ENCODE measurements at regions not wholly inside any gene's neighbourhood (a gene's known extent, or its start where the extent isn't known, plus 50 kb on each side); places are given as distances from the start of the nearest gene placed in this dataset.

DNA sequence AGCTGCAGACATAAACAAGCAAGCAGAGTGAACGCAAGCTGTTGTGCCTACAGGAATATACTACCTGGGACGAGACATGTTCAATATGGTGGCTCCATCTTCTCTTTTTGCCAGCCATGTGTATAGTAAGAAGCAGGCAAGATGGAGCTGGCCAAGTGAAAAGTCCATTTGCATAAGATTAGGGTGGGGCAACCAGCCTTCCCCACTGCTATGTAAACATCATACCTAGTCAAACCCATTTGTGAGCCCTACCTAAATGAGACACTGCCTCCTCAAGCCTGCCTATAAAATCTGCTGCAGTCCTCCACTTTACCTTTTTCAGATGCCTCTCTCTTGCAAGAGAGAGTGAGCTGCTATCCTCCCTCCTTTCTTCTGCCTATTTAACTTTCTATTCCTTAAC, 370.1 kb upstream of the PMFBP1 start:
- no peak overlapping the region for H3K27ac ChIP-seq (ENCODE audit: extremely low read depth, low read depth, low read length)
- H3K4me3 ChIP-seq (ENCODE audit: low read depth, low read length): no peak overlapping the region
- no peaks in the 10 kb centered on the region for H3K4me1 ChIP-seq (ENCODE audit: control insufficient read depth, insufficient read depth, low read length)
- ChIA-PET CTCF (no interaction called here), POLR2A (no interaction called here)
- no peaks in the 10 kb centered on the region for H3K36me3 ChIP-seq (ENCODE audit: control insufficient read depth in 2 of 2, insufficient read depth in 1 of 2, low read length in 2 of 2)
- TF ChIP-seq ZNF623 (tag by site-specific recombination; IDR thresholded peaks at IDR 0.05) (no peak), ZNF394 (tag by site-specific recombination; IDR thresholded peaks at IDR 0.05; ENCODE audit: borderline replicate concordance) (no peak), ZNF248 (tag by site-specific recombination; IDR thresholded peaks at IDR 0.05) (no peak), ZNF549 (tag by site-specific recombination; IDR thresholded peaks at IDR 0.05) (no peak), ZFP41 (tag by site-specific recombination; IDR thresholded peaks at IDR 0.05; ENCODE audit: borderline replicate concordance) (no peak), ZNF202 (tag by site-specific recombination; IDR thresholded peaks at IDR 0.05; ENCODE audit: borderline replicate concordance) (no peak), ZNF221 (tag by site-specific recombination; IDR thresholded peaks at IDR 0.05; ENCODE audit: borderline replicate concordance) (no peak), BCL11B (tag by site-specific recombination; IDR thresholded peaks at IDR 0.05; ENCODE audit: low read depth) (no peak), ZBTB26 (tag by site-specific recombination; optimal IDR thresholded peaks at IDR 0.05) (no peak), ZNF292 (tag by site-specific recombination; IDR thresholded peaks at IDR 0.05; ENCODE audit: borderline replicate concordance, low read depth) (no peak), WT1 (tag by site-specific recombination; IDR thresholded peaks at IDR 0.05) (no peak), OSR2 (tag by site-specific recombination; IDR thresholded peaks at IDR 0.05) (no peak), OVOL3 (tag by site-specific recombination; IDR thresholded peaks at IDR 0.05) (no peak), ZNF558 (tag by site-specific recombination; IDR thresholded peaks at IDR 0.05) (no peak), ZNF664 (tag by site-specific recombination; IDR thresholded peaks at IDR 0.05) (no peak), ZEB2 (tag by site-specific recombination; IDR thresholded peaks at IDR 0.05) (no peak), ZBTB7A (tag by site-specific recombination; IDR thresholded peaks at IDR 0.05; ENCODE audit: low read depth) (no peak), ZNF670 (tag by site-specific recombination; IDR thresholded peaks at IDR 0.05; ENCODE audit: low read depth) (no peak)
- TF ChIP-seq, protein P1, sequence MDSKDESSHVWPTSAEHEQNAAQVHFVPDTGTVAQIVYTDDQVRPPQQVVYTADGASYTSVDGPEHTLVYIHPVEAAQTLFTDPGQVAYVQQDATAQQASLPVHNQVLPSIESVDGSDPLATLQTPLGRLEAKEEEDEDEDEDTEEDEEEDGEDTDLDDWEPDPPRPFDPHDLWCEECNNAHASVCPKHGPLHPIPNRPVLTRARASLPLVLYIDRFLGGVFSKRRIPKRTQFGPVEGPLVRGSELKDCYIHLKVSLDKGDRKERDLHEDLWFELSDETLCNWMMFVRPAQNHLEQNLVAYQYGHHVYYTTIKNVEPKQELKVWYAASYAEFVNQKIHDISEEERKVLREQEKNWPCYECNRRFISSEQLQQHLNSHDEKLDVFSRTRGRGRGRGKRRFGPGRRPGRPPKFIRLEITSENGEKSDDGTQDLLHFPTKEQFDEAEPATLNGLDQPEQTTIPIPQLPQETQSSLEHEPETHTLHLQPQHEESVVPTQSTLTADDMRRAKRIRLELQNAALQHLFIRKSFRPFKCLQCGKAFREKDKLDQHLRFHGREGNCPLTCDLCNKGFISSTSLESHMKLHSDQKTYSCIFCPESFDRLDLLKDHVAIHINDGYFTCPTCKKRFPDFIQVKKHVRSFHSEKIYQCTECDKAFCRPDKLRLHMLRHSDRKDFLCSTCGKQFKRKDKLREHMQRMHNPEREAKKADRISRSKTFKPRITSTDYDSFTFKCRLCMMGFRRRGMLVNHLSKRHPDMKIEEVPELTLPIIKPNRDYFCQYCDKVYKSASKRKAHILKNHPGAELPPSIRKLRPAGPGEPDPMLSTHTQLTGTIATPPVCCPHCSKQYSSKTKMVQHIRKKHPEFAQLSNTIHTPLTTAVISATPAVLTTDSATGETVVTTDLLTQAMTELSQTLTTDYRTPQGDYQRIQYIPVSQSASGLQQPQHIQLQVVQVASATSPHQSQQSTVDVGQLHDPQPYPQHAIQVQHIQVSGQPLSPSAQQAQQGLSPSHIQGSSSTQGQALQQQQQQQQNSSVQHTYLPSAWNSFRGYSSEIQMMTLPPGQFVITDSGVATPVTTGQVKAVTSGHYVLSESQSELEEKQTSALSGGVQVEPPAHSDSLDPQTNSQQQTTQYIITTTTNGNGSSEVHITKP (tag by site-specific recombination; IDR thresholded peaks at IDR 0.05): no peak
- no peaks in the 10 kb centered on the region for H3K9me3 ChIP-seq (ENCODE audit: control insufficient read depth, insufficient read depth, low read depth, low read length)

DNA sequence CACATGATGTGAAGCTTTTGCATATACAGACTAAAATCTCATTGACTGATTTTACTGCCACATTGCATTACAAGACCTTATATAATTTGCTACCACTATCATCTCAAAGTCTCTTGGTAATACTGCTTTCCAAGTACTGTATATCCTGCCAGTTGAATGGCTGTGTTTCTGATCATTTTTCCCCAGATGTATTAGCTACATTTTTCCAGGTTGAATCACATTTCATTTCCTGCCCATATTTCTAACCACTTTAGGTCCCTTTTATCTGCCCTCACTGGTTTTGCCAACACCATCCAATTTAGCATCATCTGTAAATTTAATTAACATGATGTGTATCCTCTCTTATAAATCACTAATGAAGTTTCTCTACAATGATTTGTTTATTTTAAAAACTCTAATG, 365.7 kb upstream of the PMFBP1 start:
- ChIA-PET CTCF (no interaction called here), POLR2A (no interaction called here)
- H3K36me3 ChIP-seq (ENCODE audit: control insufficient read depth in 2 of 2, insufficient read depth in 1 of 2, low read length in 2 of 2): no peaks in the 10 kb centered on the region
- H3K4me3 ChIP-seq (ENCODE audit: low read depth, low read length): no peak overlapping the region
- H3K9me3 ChIP-seq (ENCODE audit: control insufficient read depth, insufficient read depth, low read depth, low read length): no peaks in the 10 kb centered on the region
- H3K4me1 ChIP-seq (ENCODE audit: control insufficient read depth, insufficient read depth, low read length): no peaks in the 10 kb centered on the region
- no peak overlapping the region for H3K27ac ChIP-seq (ENCODE audit: extremely low read depth, low read depth, low read length)
- TF ChIP-seq ZNF560 (tag by site-specific recombination; IDR thresholded peaks at IDR 0.05; ENCODE audit: borderline replicate concordance) (no peak), ZBTB7A (tag by site-specific recombination; IDR thresholded peaks at IDR 0.05; ENCODE audit: low read depth) (no peak), ZBTB8A (tag by site-specific recombination; IDR thresholded peaks at IDR 0.05) (no peak), SETDB1 (IDR thresholded peaks at IDR 0.05; ENCODE audit: insufficient read length, low read length) (no peak), ZNF677 (tag by site-specific recombination; IDR thresholded peaks at IDR 0.05) (no peak), ZBTB21 (tag by site-specific recombination; IDR thresholded peaks at IDR 0.05) (no peak), KLF17 (tag by site-specific recombination; IDR thresholded peaks at IDR 0.05) (no peak), ZNF416 (tag by site-specific recombination; IDR thresholded peaks at IDR 0.05) (no peak), ZNF292 (tag by site-specific recombination; IDR thresholded peaks at IDR 0.05; ENCODE audit: borderline replicate concordance, low read depth) (no peak), ZNF366 (tag by site-specific recombination; conservative IDR thresholded peaks at IDR 0.05) (no peak), ZNF501 (tag by site-specific recombination; IDR thresholded peaks at IDR 0.05) (no peak), ZIC2 (tag by site-specific recombination; IDR thresholded peaks at IDR 0.05) (no peak), ZNF600 (tag by site-specific recombination; IDR thresholded peaks at IDR 0.05) (no peak), ZNF223 (tag by site-specific recombination; IDR thresholded peaks at IDR 0.05) (no peak)
- TF ChIP-seq, protein P2, sequence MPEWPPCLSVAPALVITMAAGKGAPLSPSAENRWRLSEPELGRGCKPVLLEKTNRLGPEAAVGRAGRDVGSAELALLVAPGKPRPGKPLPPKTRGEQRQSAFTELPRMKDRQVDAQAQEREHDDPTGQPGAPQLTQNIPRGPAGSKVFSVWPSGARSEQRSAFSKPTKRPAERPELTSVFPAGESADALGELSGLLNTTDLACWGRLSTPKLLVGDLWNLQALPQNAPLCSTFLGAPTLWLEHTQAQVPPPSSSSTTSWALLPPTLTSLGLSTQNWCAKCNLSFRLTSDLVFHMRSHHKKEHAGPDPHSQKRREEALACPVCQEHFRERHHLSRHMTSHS (tag by site-specific recombination; IDR thresholded peaks at IDR 0.05): no peak
